ENCODE measurements at regions not wholly inside any gene's neighbourhood (a gene's known extent, or its start where the extent isn't known, plus 50 kb on each side); places are given as distances from the start of the nearest gene placed in this dataset.
"Not testable (repeated sequence)": the region's sequence is repeated elsewhere in the genome, so short reads cannot be mapped to it uniquely, and the experiment has no call there.

DNA sequence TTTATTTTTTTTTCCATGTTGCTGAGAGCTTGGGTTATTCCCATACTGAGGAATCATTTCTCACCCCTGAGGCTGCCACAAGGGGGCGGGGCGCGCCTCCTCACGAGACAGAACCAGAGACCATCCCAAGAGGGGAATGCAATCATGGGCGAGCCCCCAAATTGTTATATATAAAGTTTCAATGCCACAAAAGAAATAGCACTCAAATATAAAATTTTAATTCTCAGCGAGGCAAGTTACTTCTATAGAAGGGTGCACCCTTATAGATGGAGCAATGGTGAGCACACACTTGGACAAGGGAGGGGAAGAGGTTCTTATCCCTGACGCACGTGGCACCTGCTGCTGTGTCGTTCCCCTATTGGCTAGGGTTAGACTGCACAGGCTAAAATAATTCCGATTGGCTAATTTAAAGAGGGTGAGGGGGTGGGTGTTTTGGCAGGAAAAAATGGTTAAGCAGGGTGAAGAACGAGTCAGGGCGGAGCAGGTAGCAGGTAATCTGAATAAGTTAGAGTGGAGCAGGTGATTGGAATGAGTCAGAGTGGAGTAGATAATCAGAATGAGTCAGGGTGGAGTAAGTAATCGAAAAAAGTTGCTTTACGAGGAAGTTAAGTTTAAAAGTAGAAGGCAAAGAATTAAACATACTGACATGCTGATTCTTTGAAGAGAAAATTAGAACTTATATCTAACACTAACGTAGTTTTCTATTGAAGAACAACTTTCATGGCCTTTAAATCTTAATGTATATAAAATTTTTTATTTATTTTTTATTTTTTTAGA, 177.5 kb downstream of the MTCL1 start:
- DNase-seq, result no peak

DNA sequence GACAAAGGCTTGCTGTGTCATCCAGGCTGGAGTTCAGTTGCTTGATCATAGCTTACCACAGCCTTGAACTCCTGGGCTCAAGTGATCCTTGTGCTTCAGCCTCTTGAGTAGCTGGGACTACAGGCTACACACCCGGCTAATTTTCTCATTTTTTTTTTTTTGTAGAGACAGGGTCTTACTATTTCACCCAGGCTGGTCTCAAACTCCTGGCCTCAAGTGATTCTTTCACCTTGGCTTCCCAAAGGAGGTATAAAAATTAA, 178.0 kb downstream of the MTCL1 start:
- DNase-seq, result no peak

DNA sequence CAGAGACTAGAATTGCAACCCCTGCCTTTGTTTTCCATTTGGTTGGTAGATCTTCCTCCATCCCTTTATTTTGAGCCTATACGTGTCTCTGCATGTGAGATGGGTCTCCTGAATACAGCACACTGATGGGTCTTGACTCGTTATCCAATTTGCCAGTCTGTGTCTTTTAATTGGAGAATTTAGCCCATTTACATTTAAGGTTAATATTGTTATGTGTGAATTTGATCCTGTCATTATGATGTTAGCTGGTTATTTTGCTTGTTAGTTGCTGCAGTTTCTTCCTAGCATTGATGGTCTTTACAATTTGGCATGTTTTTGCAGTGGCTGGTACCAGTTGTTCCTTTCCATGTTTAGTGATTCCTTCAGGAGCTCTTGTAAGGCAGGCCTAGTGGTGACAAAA, 182.5 kb downstream of the MTCL1 start:
- not testable (repeated sequence) for DNase-seq

DNA sequence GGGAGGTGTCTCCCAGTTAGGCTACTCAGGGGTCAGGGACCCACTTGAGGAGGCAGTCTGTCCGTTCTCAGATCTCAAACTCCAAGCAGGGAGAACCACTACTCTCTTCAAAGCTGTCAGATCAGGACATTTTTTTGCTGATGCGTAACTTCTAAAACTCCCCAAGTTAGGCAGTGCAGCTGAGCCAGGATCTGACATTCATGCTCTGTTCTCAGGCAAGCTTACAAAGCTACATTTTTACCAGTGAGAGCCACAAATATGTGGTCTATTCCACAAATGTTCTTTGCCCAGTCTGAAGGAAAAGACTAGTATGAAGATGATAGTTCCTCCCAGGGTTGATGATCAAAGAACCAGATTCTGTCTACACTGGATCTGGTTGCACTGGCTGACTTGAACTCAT, 184.1 kb downstream of the MTCL1 start:
- no peak for DNase-seq

DNA sequence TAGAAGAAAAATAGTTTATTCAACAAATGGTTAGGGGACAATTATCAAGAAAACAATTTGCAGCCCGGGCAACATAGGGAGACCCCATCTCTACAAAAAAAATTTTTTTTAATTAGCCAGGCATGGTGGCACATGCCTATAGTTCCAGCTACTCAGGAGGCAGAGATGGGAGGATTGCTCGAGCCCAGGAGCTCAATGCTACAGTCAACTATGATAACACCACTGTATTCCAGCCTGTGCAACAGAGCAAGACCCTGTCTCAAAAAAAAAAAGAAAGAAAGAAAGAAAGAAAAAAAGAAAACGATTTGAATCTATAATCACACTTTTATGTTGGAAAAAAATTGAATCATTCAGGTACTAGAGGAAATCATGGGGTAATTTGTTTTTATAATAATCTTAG, 185.1 kb downstream of the MTCL1 start:
- not testable (repeated sequence) for DNase-seq

DNA sequence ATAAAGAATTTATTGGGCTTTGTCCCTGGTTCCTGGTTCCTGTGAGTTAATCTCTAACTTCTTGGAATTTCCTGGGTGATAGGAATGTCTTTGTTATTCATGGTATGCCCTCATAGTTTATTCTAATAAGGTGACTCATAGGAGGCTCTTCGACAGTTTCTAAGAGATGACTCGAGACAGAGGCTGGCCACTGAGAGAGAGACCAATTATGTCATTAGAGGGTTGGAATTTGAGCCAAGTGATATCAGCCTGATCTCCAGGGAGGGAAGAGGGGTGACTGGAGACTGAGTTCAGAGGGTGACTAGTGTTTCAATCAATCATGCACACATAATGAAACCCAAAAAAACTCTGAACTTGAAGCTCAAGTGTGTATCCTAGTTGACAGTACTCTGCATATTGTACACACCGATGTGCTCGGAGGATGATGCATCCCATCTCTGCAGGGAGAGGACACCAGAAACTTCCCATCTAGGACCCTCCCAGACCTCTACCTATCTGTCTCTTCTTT, 185.7 kb downstream of the MTCL1 start:
- no peak for DNase-seq

DNA sequence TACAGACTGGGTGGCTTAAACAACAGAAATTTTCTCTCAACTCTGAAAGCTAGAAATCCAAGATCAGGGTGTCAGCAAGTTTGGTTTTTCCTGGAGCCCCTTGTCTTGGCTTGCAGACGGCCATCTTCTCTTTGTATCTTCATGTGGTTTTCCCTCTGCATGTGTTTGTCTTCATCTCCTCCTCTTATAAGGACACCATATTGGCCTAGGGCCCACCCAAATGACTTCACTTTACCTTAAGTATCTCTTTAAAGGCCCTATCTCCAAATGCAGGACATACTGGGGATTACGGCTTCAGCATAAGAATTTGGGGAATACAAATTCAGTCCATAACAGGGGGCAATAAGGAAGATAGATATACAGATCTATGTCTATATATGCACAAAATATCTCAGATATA, 187.9 kb downstream of the MTCL1 start:
- no peak for DNase-seq

DNA sequence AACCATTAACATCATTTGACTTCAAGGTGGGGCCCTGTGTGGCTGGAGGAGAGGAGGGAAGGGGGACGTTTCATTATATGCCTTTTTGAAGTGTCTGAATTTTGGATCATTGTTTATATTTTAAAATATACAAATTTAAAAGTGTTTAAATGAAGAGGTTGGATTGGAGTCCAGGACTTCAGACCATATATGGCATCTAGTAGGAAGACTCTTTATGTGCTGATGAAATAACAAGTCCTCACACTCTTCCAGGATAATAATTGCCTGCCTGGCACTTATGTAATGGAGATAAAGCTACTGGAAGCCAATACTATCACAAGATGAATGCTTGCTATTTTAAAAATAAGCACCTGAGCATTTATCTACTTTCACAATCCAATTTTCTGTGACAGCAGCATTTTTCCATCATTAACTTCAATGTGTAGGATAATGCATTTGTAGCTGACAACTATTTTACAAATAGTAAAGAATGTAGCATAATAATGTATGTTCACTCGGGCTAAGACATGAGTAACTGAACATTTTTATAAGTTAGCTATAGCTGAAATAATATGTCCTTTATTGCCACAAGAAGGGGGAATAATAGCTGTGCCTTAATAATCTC, 188.4 kb downstream of the MTCL1 start:
- DNase-seq, result no peak

DNA sequence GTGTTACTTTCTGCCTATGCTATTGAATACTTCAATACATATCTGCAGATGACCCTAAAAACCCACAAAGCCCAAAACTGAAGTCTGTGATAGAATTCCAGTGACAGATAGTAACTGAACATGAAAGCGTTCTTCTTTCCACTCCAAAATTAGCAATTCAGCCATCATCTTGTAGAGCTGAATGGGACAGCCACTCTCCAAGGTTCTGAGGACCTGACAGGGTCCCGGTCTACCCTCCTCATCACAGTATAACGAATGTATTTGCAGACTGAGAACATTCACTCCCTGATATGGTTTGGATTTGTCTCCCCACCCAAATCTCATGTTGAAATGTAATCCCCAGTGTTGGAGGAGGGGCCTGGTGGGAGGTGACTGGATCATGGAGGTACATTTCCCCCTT, 189.5 kb downstream of the MTCL1 start:
- no peak for DNase-seq

DNA sequence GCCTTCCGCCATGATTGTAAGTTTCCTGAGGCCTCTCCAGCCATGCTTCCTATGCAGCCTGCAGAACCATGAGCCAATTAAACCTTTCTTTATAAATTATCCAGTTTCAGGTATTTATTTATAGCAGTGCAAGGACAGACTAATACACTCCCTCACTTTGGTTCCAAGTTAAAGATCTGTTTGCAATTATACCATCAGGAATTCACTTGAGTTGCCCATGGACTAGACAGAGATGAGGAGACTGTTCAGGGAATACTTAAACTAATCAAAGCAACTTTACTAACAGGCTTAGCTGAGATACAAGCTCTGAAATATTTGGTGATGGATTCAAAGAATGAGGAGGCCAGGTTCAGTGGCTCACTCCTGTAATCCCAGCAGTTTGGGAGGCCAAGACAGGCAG, 190.0 kb downstream of the MTCL1 start:
- no peak for DNase-seq

DNA sequence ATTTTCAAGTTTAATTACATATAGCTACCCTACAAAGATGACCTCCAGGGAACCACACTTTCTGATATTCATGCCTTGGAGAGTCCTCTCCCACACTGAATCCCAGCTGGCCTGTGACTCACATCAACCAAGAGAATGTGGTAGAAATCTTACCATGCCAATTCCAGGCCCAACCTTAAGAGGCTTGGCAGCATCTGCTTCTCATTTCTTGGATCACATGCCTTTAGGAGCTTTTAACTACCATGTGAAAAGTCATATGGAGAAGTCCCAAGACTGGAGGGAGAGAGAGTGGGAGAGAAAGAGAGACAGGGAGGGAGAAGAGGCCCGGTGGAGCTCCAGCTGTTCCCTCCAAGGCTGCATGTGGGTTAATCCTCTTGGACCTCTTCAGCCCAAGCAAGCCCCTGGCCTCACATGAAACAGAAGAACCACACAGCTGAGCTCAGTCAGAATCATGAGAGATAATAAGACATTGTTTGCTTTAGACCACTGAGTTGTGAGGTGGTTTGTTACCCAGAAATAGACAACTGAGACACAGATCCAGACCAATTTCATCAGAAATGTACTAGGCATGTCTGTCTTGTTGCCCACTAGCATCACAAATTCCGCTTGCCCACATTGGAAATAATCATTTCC, 190.7 kb downstream of the MTCL1 start:
- no peak for DNase-seq

DNA sequence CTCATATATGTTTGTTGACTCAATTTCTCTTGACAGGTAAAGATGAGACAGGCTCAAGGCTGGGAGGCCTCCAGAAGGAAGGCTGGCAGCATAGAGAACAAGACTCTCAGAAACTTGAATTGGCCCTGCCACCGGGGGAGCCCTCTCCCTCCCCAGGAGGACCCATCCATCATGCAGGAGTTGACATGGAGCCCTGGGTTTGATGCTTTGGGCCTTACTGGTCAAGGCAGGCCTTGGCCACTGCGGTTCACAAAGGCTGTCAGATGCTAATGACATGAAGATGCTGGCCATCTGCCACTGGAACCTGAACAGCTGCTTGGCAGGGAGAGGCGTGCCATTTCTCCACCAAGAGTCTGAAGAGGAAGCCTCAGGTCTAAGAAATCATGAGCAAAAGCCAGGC, 193.6 kb downstream of the MTCL1 start:
- no peak for DNase-seq

DNA sequence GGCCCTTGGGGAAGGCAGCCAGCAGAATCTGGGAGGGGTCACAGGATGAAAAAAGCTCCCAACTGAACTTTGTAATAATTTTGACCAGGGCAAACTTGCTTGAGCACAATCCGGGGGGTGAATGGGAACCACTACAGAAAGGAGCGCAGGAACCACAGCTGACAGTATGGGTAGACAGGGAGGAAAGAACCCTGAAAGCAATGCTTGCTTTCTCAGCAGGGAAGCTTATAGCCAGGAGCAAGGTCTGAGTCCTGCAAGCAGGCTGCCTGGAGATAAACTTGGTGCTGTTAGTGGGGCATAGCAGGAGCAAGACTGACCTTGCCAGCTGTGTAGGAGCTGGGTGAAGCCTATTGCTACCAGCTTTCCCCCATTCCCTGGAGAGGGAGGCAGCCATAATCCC, 195.2 kb downstream of the MTCL1 start:
- DNase-seq, result no peak

DNA sequence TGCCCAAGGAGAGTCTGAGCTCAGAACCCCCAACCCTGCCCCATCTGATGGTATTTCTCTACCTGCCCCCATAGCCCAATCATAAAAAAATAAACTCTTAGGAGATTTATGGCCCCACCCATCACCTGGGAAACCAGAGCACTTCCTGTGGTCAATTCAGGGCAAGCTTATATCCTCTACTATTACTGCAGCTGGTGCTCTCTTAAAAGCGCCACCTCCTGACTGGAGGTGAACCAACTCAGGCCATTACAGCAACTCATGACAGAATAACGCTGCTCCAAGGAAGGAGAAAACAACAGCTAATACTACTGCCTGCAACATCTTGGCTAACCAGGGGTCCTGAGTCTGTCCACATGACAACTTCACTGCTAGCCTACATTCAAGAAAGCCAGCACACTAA, 195.7 kb downstream of the MTCL1 start:
- DNase-seq, result no peak

DNA sequence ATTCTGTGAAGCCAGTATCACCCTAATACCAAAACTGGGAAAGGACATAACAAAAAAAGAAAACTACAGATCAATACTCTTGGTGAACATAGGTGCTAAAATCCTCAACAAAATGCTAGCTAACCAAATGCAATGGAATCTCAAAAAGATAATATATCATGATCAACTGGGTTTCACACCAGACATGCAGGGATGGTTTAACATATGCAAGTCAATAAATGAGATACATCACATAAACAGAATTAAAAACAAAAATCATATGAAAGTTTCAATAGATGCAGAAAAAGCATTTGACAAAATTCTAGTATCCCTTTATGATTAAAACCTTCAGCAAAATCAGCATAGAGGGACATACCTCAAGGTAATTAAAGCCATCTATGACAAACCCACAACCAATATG, 198.2 kb upstream of the NDUFV2 start:
- no peak for DNase-seq

DNA sequence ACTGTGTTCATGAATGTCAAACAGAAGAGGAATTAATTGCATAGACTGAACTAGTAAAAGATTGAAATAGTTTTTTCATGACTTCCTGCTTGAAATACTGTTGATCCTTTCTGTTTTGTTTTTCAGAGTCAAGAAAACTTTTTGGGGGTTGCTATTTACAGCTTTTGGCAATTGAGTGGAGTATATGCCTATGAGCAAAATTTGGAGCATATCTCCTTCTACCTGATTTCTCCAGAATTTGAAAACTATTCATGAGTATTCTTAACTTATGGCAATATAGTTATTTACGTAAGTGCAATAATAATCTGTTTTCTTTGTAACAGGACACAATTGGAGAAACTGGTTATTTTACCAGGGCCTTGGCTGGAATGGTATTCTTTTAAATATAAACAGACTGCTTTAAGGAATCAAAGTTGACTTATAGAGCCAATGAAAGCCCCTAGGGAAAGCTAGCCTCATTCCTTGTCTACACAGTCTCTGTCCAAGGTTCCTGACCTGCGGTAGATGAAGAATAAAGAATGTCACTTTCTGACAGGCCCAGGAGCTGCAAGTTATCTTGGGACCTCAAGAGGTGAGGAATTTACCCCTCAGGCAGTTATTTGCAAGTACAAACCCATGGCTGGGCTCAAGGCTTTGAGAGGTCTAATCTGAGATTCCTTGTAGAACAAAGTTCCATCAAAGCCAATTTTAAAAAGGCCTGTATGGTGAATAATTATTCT, 193.5 kb upstream of the NDUFV2 start:
- no peak for DNase-seq

DNA sequence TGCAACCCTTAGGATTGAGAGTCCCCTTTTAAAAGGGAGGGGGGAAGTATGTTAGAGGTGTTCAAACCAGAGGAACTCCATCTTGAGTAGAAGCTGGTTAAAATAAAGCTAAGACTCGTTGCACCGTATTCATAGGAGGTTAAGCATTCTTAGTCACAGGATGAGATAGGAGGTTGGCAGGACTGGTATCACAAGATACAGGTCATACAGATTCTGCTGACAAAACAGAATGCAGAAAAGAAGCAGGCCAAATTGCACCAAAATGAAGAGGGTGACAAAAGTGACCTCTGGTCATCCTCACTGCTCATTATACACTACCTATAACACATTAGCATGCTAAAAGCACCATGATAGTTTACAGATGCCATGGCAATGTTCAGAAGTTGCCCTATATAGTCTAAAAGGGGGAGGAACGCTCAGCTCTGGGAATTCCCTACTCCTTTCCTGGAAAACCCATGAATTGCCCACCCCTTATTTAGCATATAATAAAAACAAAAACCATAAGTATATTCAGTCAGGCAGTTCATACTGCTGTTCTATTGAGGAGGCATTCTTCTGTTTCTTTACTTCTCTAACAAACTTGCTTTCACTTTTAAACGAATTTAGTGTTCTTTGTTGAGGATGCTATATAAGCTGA, 192.2 kb upstream of the NDUFV2 start:
- DNase-seq, result no peak

DNA sequence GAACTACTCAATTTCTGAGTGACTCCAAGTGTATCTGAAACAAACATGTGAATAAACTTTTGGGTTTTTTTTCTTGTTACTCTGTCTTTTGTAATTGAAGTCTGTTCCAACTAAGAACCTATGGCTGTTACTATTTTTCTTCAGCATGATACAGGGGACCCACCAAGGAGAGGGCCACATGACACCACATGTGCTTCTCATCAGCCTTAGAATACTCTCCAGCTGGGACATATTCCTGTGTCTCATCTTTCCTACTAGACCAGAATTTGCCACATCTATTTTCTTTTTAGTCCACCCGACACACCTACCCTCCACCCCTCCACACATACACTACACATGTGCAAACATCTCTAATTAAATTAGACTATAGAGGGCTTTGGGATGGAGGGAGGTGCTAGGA, 191.7 kb upstream of the NDUFV2 start:
- no peak for DNase-seq

DNA sequence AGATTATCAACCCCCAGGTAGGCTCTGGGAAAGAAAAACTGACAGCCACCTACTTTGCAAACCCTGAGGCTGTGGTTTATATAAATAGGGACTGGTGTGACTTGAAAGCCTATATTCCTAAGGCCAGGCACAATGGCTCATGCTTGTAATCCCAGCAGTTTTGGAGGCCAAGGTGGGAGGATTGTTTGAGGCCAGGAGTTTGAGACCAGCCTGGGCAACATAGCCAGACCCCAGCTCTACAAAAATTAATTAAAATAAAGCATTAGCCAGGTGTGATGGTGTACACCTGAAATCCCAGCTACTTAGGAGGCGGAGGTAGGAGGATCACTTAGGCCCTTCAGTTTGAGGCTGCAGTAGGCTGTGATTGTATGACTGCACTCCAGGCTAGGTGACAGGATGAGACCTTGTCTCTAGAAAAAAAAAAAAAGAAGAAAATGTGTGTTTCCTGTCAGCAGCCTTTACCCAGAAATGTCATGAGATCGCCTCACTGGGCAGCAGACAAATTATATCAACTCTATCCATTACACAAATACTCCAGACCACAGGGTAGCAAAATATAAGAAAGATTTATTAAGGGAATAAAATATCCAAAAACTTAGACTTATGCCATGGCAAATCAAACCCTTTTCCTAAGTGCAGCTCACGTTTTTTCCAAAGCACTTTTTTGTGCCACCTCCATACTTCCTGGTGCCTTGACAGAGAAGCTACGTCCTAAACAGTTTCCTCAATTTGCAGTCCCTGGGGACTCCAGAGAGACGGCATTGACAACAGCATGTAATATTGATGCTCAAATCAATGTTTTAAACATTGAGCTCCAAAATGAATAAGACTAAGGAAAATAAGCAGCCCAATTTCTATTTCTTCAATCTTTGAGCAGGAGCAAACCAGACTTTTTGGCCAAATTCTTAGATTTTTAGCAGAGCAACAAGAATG, 190.8 kb upstream of the NDUFV2 start:
- DNase-seq, result no peak

DNA sequence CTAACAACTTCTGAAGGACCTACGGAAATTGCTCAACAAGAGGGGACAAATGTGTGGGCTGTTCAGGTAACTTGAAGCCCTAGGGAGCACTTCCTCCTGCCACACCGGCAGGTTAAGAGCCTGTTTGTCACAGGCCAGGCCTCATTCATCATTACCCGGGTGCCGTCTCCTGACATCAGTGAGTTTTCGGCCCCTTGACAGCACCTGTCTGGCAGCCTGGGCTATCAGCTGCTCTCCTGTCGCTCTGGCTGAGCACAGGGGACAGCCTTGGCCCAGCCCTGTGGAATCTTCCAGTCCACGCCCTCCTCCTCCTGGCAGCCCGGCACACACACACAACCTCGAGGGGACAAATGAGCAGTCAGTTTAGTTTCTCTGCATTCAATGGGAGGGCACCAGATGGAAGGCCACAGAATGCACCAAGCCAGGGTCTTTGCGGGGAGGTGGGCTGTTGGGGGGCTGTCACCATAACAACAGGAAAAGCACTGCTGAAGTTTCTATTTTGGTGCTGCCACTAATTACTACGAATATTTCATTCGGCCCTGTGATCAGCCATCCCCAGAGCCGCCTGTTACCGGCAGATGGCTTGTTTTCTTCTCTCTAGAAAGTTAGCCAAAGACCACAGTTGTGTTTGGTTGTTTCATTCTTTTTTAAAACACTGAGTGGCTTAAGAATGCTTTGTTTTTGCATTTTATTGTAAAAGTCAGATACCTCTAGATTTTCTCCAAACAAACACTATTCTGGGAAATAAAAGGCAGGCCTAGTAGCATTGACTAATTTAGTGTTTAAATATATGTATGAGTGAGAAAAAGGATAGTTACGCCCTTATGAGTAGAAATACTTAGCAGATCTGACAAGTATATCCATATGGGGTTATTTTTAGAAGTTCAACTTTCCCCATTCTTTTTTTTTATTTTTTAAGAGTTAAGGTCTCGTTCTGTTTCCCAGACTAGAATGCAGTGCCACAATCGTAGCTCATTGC, 189.9 kb upstream of the NDUFV2 start:
- DNase-seq, result no peak
